HCT116 (cell line): ENCODE measurements at regions not wholly inside any gene's neighbourhood (a gene's known extent, or its start where the extent isn't known, plus 50 kb on each side); places are given as distances from the start of the nearest gene placed in this dataset.

Source experiments
- ATAC-seq: fragments of 200-7000 bp; cut with Tn5 transposase; 2 replicates; pipeline ENCODE4 v1.9.1; 2020; ENCODE audit warnings: mild to moderate bottlenecking, moderate library complexity
- BruUV-seq: library from RNA; stranded (reverse); fragments of 400-500 nt; replicated peaks from 2 replicates; lab custom pipeline; 2021; lab: Mats Ljungman, UMichigan
- CTCF ChIA-PET: fragments of 300-600 bp; sonication (Branson Sonifier 250); formaldehyde crosslinking; loops from one replicate; lab custom pipeline; 2021; ENCODE audit warnings: antibody characterized with exemption; lab: Charles Lee
- POLR2A ChIA-PET: fragments of 300-600, 350-600 bp; sonication (Branson Sonifier 250); formaldehyde crosslinking; loops from one replicate; lab custom pipeline; 2021; ENCODE audit warnings: antibody characterized with exemption; lab: Charles Lee
- RAD21 ChIA-PET, 2 experiments: fragments of 300-600 bp; sonication (Branson Sonifier 250); formaldehyde crosslinking; loops; one replicate each; lab custom pipeline; 2023; ENCODE audit warnings: low total read pairs in 2 of 2; ENCODE audit not compliant: uncharacterized antibody in 2 of 2, unreplicated experiment in 2 of 2, low non-redundant PET in 1 of 2; lab: Charles Lee
- DNase-seq: peaks from one replicate; pipeline ENCODE4 v3.0.0-alpha.2; 2010; ENCODE audit warnings: low read depth, low spot score
- H2AFZ ChIP-seq: fragments of 200-600 bp; shearing (Covaris generic), sonication (generic); 2 replicates; pipeline ENCODE4 v1.6.1; 2017; ENCODE audit warnings: low read depth, mixed run types, mixed read lengths, antibody characterized with exemption, low read length; ENCODE audit not compliant: poor library complexity, severe bottlenecking
- H3K27ac ChIP-seq: 2 replicates; pipeline ENCODE4 v1.5.1; 2012; ENCODE audit warnings: low read depth, low read length
- H3K27me3 ChIP-seq: fragments of 200-600 bp; sonication (generic); 2 replicates; pipeline ENCODE4 v1.6.1; 2016; ENCODE audit warnings: mixed run types, low read length, mixed read lengths; ENCODE audit not compliant: insufficient read depth
- H3K36me3 ChIP-seq, 2 experiments: fragments of 200-500 bp in 1 of 2; fragments of 200-600 bp in 1 of 2; sonication (Bioruptor generic) in 1 of 2; sonication (generic) in 1 of 2; 2 replicates each; pipeline versions ENCODE4 v1.5.1 to v1.6.1; 2014 to 2016; ENCODE audit warnings: low read length in 2 of 2, inconsistent platforms in 1 of 2, mixed read lengths in 1 of 2, mixed run types in 1 of 2; ENCODE audit not compliant: insufficient read depth in 2 of 2, control insufficient read depth in 1 of 2
- H3K4me1 ChIP-seq, 2 experiments: fragments of 200-600 bp in 1 of 2; sonication (generic) in 1 of 2; 2 replicates each; pipeline versions ENCODE4 v1.5.1 to v1.6.1; 2012 to 2017; ENCODE audit warnings: low read length in 2 of 2, inconsistent platforms in 1 of 2, mild to moderate bottlenecking in 1 of 2, mixed read lengths in 1 of 2, mixed run types in 1 of 2, moderate library complexity in 1 of 2; ENCODE audit not compliant: insufficient read depth in 2 of 2, control insufficient read depth in 1 of 2
- H3K4me2 ChIP-seq: fragments of 200-600 bp; sonication (generic); 2 replicates; pipeline ENCODE4 v1.6.1; 2017; ENCODE audit warnings: mixed run types, low read length, mixed read lengths
- H3K4me3 ChIP-seq, 2 experiments: fragments of 200-600 bp in 1 of 2; sonication (generic) in 1 of 2; replicated peaks in 1 of 2; 2 replicates each; pipeline ENCODE4 v1.5.1; 2011 to 2016; ENCODE audit warnings: low read length in 2 of 2, control low read depth in 1 of 2, low read depth in 1 of 2, mild to moderate bottlenecking in 1 of 2, mixed read lengths in 1 of 2, mixed run types in 1 of 2
- H3K79me2 ChIP-seq: fragments of 200-600 bp; sonication (generic); 2 replicates; pipeline ENCODE4 v1.6.1; 2017; ENCODE audit warnings: mild to moderate bottlenecking, mixed run types, low read length, moderate library complexity, mixed read lengths; ENCODE audit not compliant: insufficient read depth
- H3K9ac ChIP-seq: fragments of 200-600 bp; sonication (generic); 2 replicates; pipeline ENCODE4 v1.6.1; 2016; ENCODE audit warnings: low read length, mixed read lengths
- H3K9me2 ChIP-seq: fragments of 200-600 bp; sonication (generic), shearing (Covaris generic); 2 replicates; pipeline ENCODE4 v1.6.1; 2017; ENCODE audit warnings: mixed run types, mild to moderate bottlenecking, moderate library complexity; ENCODE audit not compliant: insufficient read depth
- H3K9me3 ChIP-seq, 2 experiments: fragments of 200-500 bp in 1 of 2; fragments of 200-600 bp in 1 of 2; sonication (Bioruptor generic) in 1 of 2; sonication (generic) in 1 of 2; 2 replicates each; pipeline ENCODE4 v1.6.1; 2014 to 2017; ENCODE audit warnings: low read length in 2 of 2, mixed read lengths in 2 of 2, inconsistent platforms in 1 of 2, low read depth in 1 of 2, mild to moderate bottlenecking in 1 of 2, mixed run types in 1 of 2, moderate library complexity in 1 of 2; ENCODE audit not compliant: control insufficient read depth in 1 of 2, insufficient read depth in 1 of 2
- H4K20me1 ChIP-seq: fragments of 200-600 bp; sonication (generic), shearing (Covaris generic); 2 replicates; pipeline ENCODE4 v1.6.1; 2017; ENCODE audit warnings: mixed run types, mild to moderate bottlenecking, moderate library complexity; ENCODE audit not compliant: insufficient read depth
- CBX3 ChIP-seq: IDR thresholded peaks from 2 replicates; pipeline ENCODE4 v1.6.1; 2012; ENCODE audit warnings: low read depth
- CEBPB ChIP-seq: IDR thresholded peaks from 2 replicates; pipeline ENCODE4 v1.6.1; 2012; ENCODE audit warnings: low read depth
- EGR1 ChIP-seq: IDR thresholded peaks from 2 replicates; pipeline ENCODE4 v1.6.1; 2012; ENCODE audit warnings: low read depth
- ELF1 ChIP-seq: IDR thresholded peaks from 2 replicates; pipeline ENCODE4 v1.6.1; 2012; ENCODE audit warnings: low read depth, borderline replicate concordance
- EZH2 ChIP-seq: fragments of 200-600 bp; sonication (generic); IDR thresholded peaks from 2 replicates; pipeline ENCODE4 v1.6.1; 2017; ENCODE audit warnings: antibody characterized with exemption, mixed run types
- EZH2phosphoT487 ChIP-seq: fragments of 200-600 bp; IDR thresholded peaks from 2 replicates; pipeline ENCODE4 v1.6.1; 2018; ENCODE audit warnings: antibody characterized with exemption, borderline replicate concordance
- FOSL1 ChIP-seq: IDR thresholded peaks from 2 replicates; pipeline ENCODE4 v1.6.1; 2012; ENCODE audit warnings: low read depth
- MAX ChIP-seq: IDR thresholded peaks from 2 replicates; pipeline ENCODE4 v1.6.1; 2012
- POLR2A ChIP-seq: IDR thresholded peaks from 2 replicates; pipeline ENCODE4 v1.7.0; 2011; ENCODE audit warnings: borderline replicate concordance; ENCODE audit not compliant: insufficient read depth, insufficient read length; ENCODE audit errors: extremely low read depth
- POLR2AphosphoS5 ChIP-seq: IDR thresholded peaks from 2 replicates; pipeline ENCODE4 v1.6.1; 2011; ENCODE audit warnings: mild to moderate bottlenecking, low read depth, low read length, moderate library complexity
- RAD21 ChIP-seq: IDR thresholded peaks from 2 replicates; pipeline ENCODE4 v1.6.1; 2012; ENCODE audit warnings: low read depth, mild to moderate bottlenecking
- SIN3A ChIP-seq: IDR thresholded peaks from 2 replicates; pipeline ENCODE4 v1.6.1; 2012; ENCODE audit warnings: low read depth
- SP1 ChIP-seq: IDR thresholded peaks from 2 replicates; pipeline ENCODE4 v1.6.1; 2012; ENCODE audit warnings: low read depth
- TCF7L2 ChIP-seq: IDR thresholded peaks from 2 replicates; pipeline ENCODE4 v1.7.0; 2011; ENCODE audit warnings: borderline replicate concordance, inconsistent platforms; ENCODE audit not compliant: insufficient read depth, insufficient read length; ENCODE audit errors: extremely low read depth
- ZBTB33 ChIP-seq: IDR thresholded peaks from 2 replicates; pipeline ENCODE4 v1.6.1; 2011; ENCODE audit warnings: mild to moderate bottlenecking, low read length, moderate library complexity; ENCODE audit not compliant: insufficient replicate concordance; ENCODE audit errors: extremely low read depth
- ZFX ChIP-seq: fragments of 450-650 bp; IDR thresholded peaks from 2 replicates; pipeline ENCODE4 v1.6.1; 2017
- ZNF274 ChIP-seq: fragments of 200-500 bp; sonication (Bioruptor generic); IDR thresholded peaks from 2 replicates; pipeline ENCODE4 v1.6.1; 2014; ENCODE audit warnings: mild to moderate bottlenecking, low read depth, low read length, inconsistent platforms
- intact Hi-C: fragments of 100-400 bp; cut with micrococcal nuclease; formaldehyde crosslinking; loops from 2 replicates; pipeline ENCODE4 v1.10.0; 2022

- Histone ChIP-seq H4K20me1 (no peaks in the 10 kb centered on the region), H3K4me2 (no peak overlapping the region), H3K9me3 (no peaks in the 10 kb centered on the region), H3K79me2 (no peaks in the 10 kb centered on the region), H3K4me3 (no peak overlapping the region), H3K27me3 (no peaks in the 10 kb centered on the region), H3K9me2 (no peaks in the 10 kb centered on the region), H3K36me3 (no peaks in the 10 kb centered on the region), H3K4me1 (no peaks in the 10 kb centered on the region), H2AFZ (no peak overlapping the region), H3K27ac (no peak overlapping the region), H3K9ac (no peak overlapping the region)
- no TSS peak for BruUV-seq
- no peak for DNase-seq
- TF ChIP-seq CBX3 (no peak), EGR1 (no peak), POLR2AphosphoS5 (no peak), ZBTB33 (no peak), ELF1 (no peak), ZNF274 (no peak), SIN3A (no peak), TCF7L2 (no peak), FOSL1 (no peak), POLR2A (no peak), SP1 (no peak), CEBPB (no peak), EZH2phosphoT487 (no peak), MAX (no peak), ZFX (no peak), EZH2 (no peak), RAD21 (no peak)
- ChIA-PET RAD21 (no interaction called here), POLR2A (no interaction called here), CTCF (no interaction called here)
- intact Hi-C loops: no loop called here
- no peak for ATAC-seq
These were observed 617.3 kb downstream of the KCNJ3 start for GRCh38 chr2:155315768-155316167.
